ENCODE measurements at regions not wholly inside any gene's neighbourhood (a gene's known extent, or its start where the extent isn't known, plus 50 kb on each side); places are given as distances from the start of the nearest gene placed in this dataset.

- TF ChIP-seq FEZF1 (tag by site-specific recombination; IDR thresholded peaks at IDR 0.05) (no peak), CTCF (tag by site-specific recombination; IDR thresholded peaks at IDR 0.05) (no peak), SCRT2 (tag by site-specific recombination; IDR thresholded peaks at IDR 0.05) (no peak), MEIS1 (CRISPR knock-in tag; IDR thresholded peaks at IDR 0.05; ENCODE audit: borderline replicate concordance) (no peak), ZNF660 (tag by site-specific recombination; IDR thresholded peaks at IDR 0.05) (no peak), ZNF610 (tag by site-specific recombination; IDR thresholded peaks at IDR 0.05; ENCODE audit: borderline replicate concordance) (no peak), ZNF324 (tag by site-specific recombination; IDR thresholded peaks at IDR 0.05) (no peak), ZNF449 (tag by site-specific recombination; IDR thresholded peaks at IDR 0.05) (no peak), ZNF274 (IDR thresholded peaks at IDR 0.05; ENCODE audit: low read length) (no peak), ZNF274 (tag by site-specific recombination; IDR thresholded peaks at IDR 0.05; ENCODE audit: borderline replicate concordance) (no peak)
Measured at GRCh38 chr4:12791536-12791935, 692.6 kb downstream of the RAB28 start.
